Erythroblast (primary cell): ENCODE measurements at regions not wholly inside any gene's neighbourhood (a gene's known extent, or its start where the extent isn't known, plus 50 kb on each side); places are given as distances from the start of the nearest gene placed in this dataset.

Source experiments
- DNase-seq, 2 experiments: peaks; one replicate each; lab custom pipeline; 2025; lab: John Stamatoyannopoulos, UW
- GATA1 ChIP-seq: IDR thresholded peaks from 2 replicates; pipeline ENCODE4 v1.6.1; 2011; ENCODE audit warnings: low read depth, mild to moderate bottlenecking, control low read depth, low read length, moderate library complexity
- POLR2A ChIP-seq: IDR thresholded peaks from 2 replicates; pipeline ENCODE4 v1.6.1; 2011; ENCODE audit warnings: mild to moderate bottlenecking, low read length

DNA sequence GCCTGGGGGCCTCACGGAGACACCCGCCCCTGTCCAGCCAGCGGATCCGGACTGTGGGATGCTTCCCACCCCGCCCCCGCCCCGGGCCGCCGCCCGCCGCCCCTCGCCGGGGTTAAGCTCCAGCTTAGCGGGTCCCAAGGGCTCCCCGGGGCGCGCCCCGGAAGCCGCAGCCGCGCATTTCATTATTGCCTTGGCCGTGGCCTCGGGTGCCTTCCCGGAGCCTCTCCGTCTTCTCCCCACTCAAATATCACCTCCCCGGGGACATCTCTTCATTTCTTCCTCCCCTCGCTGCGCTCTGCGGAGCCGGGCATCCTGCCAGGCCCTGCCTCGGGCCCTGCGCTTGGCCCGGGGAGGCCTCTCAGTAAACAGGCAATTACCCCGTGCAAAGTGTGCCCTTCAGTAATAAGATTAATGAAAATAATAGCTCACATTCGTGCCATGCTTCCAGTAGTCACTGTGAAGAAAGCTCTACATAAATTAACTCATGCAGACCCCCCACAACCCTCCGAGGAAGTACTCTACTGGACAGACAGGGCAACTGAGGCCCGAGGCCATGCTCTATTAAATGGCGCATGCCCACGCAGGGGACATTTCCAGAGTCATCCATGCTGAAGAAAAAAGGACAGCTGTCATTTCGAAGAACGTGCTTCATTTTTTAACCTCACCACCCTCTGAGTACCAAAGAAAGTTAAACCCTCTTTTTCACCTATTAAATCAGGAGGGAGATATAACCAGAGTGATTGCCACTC is 49.9 kb upstream of the LAPTM5 start:
- TF ChIP-seq GATA1, result no peak
- TF ChIP-seq POLR2A, result no peak
- no peak for DNase-seq
